ENCODE measurements at regions not wholly inside any gene's neighbourhood (a gene's known extent, or its start where the extent isn't known, plus 50 kb on each side); places are given as distances from the start of the nearest gene placed in this dataset.
A peak's percentile ranks its signal among the peaks of the same experiment; 100 is the strongest.

DNA sequence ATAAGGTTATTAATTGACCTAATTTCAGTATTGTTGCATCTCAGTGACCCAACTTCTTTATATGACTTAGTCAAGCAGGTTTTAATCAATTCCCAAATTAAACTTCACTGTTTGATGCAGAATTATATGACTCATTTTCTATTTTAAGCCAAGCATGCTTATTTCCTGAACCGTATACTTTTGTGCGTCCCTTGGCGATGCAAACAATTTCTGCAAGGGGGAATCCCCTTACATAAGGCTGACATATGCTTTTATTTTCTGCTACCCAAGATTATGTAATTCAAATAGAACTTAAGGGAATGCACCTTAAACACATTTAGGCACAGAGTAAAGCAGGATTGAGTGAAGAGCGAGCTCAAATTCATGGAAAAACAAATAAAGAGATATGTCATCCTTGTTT lies 303.9 kb downstream of the PDCD6IP start:
- ChIA-PET CTCF (no interaction called here), POLR2A (no interaction called here)
- Mint-ChIP-seq H3K4me3 (no peak overlapping the region), H3K27ac (no peak overlapping the region), H3K4me1 (peaks cover 17% of the 10 kb centered on the region), H3K27me3 (no peaks in the 10 kb centered on the region), H3K36me3 (ENCODE audit: low read depth) (no peaks in the 10 kb centered on the region), H3K9me3 (no peaks in the 10 kb centered on the region)
- TF ChIP-seq, protein P1, sequence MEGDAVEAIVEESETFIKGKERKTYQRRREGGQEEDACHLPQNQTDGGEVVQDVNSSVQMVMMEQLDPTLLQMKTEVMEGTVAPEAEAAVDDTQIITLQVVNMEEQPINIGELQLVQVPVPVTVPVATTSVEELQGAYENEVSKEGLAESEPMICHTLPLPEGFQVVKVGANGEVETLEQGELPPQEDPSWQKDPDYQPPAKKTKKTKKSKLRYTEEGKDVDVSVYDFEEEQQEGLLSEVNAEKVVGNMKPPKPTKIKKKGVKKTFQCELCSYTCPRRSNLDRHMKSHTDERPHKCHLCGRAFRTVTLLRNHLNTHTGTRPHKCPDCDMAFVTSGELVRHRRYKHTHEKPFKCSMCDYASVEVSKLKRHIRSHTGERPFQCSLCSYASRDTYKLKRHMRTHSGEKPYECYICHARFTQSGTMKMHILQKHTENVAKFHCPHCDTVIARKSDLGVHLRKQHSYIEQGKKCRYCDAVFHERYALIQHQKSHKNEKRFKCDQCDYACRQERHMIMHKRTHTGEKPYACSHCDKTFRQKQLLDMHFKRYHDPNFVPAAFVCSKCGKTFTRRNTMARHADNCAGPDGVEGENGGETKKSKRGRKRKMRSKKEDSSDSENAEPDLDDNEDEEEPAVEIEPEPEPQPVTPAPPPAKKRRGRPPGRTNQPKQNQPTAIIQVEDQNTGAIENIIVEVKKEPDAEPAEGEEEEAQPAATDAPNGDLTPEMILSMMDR (IDR thresholded peaks at IDR 0.05) = no peak
- DNase-seq = no peak
- intact Hi-C loops (cut with micrococcal nuclease) = no loop called here
- ATAC-seq (ENCODE audit: low read depth) = peak; percentile 28

DNA sequence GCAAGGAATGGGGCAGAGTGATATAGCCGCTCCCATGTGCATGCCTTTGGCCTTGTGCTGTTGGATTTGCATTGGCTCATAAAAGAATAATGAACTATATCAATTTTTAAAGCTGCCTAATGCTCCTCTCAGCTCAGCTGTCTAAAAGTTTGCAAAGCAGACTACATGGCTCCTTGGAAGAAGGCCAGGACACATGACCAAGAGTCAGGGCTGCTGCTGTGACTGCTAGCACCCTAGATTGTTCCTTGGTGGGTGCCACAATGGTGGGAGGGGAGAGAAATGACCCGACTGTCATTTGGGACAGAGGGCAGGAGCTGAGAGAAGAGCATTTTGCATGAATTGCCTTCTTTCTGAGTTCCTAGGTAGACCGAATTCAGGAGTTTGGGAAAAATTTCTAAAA lies 307.9 kb downstream of the PDCD6IP start:
- ChIA-PET CTCF (interaction anchor here (1.6 kb wide), 1 partner anchor 193 kb away, joined by 3 read pairs; no protein-coding TSS in a partner anchor), POLR2A (no interaction called here)
- Mint-ChIP-seq H3K36me3 (ENCODE audit: low read depth) (no peaks in the 10 kb centered on the region), H3K27me3 (no peaks in the 10 kb centered on the region), H3K4me1 (peaks cover 33% of the 10 kb centered on the region), H3K9me3 (no peaks in the 10 kb centered on the region), H3K27ac (no peak overlapping the region), H3K4me3 (no peak overlapping the region)
- TF ChIP-seq, protein P1 (IDR thresholded peaks at IDR 0.05) = no peak
- intact Hi-C loops (cut with micrococcal nuclease) = loop anchor here (2.0 to 5.0 kb wide), 2 partner anchors 578 to 1801 kb away; no protein-coding TSS in a partner anchor
- DNase-seq (no peak), ATAC-seq (ENCODE audit: low read depth) (no peak)

DNA sequence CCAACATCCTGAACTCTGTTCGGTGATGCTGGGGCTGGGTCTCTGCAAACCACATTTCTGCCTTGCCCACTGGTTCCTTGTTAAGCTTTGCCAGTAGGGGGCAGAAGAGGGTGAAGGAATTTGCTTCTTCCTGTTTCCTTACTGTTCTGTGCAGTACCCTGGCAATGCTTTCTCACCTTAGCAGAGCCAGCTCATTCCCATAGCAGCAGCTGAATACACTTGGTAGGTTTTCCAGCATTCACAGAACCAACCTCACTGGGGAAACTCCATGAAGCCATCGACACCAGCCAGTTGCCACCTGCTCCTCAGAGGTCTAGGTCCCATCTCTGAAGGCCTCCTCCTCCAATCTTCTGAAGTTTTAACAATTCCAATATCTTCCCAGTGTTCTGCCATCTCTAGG lies 308.4 kb downstream of the PDCD6IP start:
- Mint-ChIP-seq H3K27me3 (no peaks in the 10 kb centered on the region), H3K36me3 (ENCODE audit: low read depth) (no peaks in the 10 kb centered on the region), H3K4me3 (no peak overlapping the region), H3K9me3 (no peaks in the 10 kb centered on the region), H3K4me1 (peaks cover 31% of the 10 kb centered on the region), H3K27ac (no peak overlapping the region)
- TF ChIP-seq, protein P1 (IDR thresholded peaks at IDR 0.05) = no peak
- intact Hi-C loops (cut with micrococcal nuclease) = loop anchor here (2.0 to 5.0 kb wide), 2 partner anchors 578 to 1800 kb away; no protein-coding TSS in a partner anchor
- ChIA-PET POLR2A (no interaction called here), CTCF (interaction anchor here (1.6 kb wide), 1 partner anchor 193 kb away, joined by 3 read pairs; no protein-coding TSS in a partner anchor)
- ATAC-seq (ENCODE audit: low read depth) (no peak), DNase-seq (no peak)

DNA sequence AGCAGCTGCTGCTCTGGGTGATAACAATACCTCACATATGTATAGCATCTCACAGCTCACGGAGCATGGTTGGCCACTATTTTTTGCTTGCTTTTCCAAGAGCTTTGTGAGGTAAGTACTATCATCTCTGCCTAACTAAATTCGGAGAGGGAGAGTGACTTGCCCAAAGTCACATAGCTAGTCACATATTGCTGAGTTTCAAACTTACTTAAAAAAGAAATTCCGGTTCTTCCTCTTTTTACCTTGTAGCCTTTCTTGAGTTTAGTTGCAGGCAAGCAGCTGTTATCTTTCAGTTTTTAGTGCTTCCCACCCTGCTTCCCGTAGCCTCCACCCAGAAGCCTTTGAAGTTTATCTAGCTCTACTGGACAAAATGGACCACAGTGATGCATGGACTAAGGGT lies 309.2 kb downstream of the PDCD6IP start:
- ATAC-seq (ENCODE audit: low read depth) (no peak), DNase-seq (no peak)
- H3K27ac Mint-ChIP-seq = no peak overlapping the region
- H3K4me1 Mint-ChIP-seq = peaks cover 23% of the 10 kb centered on the region
- H3K27me3 Mint-ChIP-seq = no peaks in the 10 kb centered on the region
- intact Hi-C loops (cut with micrococcal nuclease) = loop anchor here (2.0 to 5.0 kb wide), 2 partner anchors 577 to 1800 kb away; no protein-coding TSS in a partner anchor
- ChIA-PET CTCF (interaction anchor here (1.0 to 1.6 kb wide), 2 partner anchors 192 to 1799 kb away, joined by 3 read pairs; no protein-coding TSS in a partner anchor), POLR2A (no interaction called here)
- no peaks in the 10 kb centered on the region for H3K9me3 Mint-ChIP-seq
- TF ChIP-seq, protein P1 (IDR thresholded peaks at IDR 0.05) = no peak
- no peak overlapping the region for H3K4me3 Mint-ChIP-seq
- H3K36me3 Mint-ChIP-seq (ENCODE audit: low read depth) = no peaks in the 10 kb centered on the region

DNA sequence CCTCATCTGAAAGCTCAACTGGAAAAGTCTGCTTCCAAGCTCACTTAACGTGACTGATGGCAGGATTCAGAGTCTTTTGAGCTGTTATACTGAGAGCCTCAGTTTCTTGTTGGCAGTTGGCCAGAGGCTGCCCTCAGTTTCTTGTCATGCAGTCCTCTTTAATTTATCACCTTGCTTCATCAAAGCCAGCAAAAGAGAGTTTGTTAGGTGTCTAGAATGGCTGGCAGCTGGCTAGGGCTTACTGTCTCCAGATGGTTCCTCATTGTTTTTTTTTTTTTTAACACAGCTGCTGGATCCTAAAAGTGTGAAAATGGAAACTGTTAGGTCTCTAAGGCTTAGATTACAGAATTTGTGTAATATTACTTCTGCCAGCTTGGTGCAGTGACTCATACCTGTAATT lies 310.6 kb downstream of the PDCD6IP start:
- H3K27me3 Mint-ChIP-seq = no peaks in the 10 kb centered on the region
- H3K4me1 Mint-ChIP-seq = peaks cover 22% of the 10 kb centered on the region
- CTCF ChIA-PET = no interaction called here
- H3K9me3 Mint-ChIP-seq = no peaks in the 10 kb centered on the region
- TF ChIP-seq, protein P1 (IDR thresholded peaks at IDR 0.05) = no peak
- H3K36me3 Mint-ChIP-seq (ENCODE audit: low read depth) = no peaks in the 10 kb centered on the region
- POLR2A ChIA-PET = no interaction called here
- no peak overlapping the region for H3K4me3 Mint-ChIP-seq
- intact Hi-C loops (cut with micrococcal nuclease) = loop anchor here (5.0 kb wide), 1 partner anchor 1798 kb away; no protein-coding TSS in a partner anchor
- H3K27ac Mint-ChIP-seq = no peak overlapping the region
- no peak for DNase-seq
- no peak for ATAC-seq (ENCODE audit: low read depth)

Data from activated B cell treated with CpG ODN at 0.5 μM for 24 hours (primary cell).